H4 (cell line): ENCODE measurements at regions not wholly inside any gene's neighbourhood (a gene's known extent, or its start where the extent isn't known, plus 50 kb on each side); places are given as distances from the start of the nearest gene placed in this dataset.
A peak's percentile ranks its signal among the peaks of the same experiment; 100 is the strongest.
"Not testable (repeated sequence)": the region's sequence is repeated elsewhere in the genome, so short reads cannot be mapped to it uniquely, and the experiment has no call there.

ENCODE experiments used
- DNase-seq: peaks from one replicate; pipeline ENCODE4 v3.0.0-alpha.2; 2015; ENCODE audit warnings: low spot score

GRCh38 chr9:79382458-79382857, 189.3 kb upstream of the TLE4 start:
- DNase-seq: no peak

GRCh38 chr9:79383096-79383495, 188.7 kb upstream of the TLE4 start:
- no peak for DNase-seq

GRCh38 chr9:79384091-79384490, 187.7 kb upstream of the TLE4 start:
- DNase-seq: no peak

GRCh38 chr9:79384501-79384900, 187.3 kb upstream of the TLE4 start:
- no peak for DNase-seq

GRCh38 chr9:79387101-79387835, 184.5 kb upstream of the TLE4 start:
- DNase-seq: no peak

GRCh38 chr9:79390077-79390698, 181.6 kb upstream of the TLE4 start:
- DNase-seq: peak; percentile 12

- DNase-seq: no peak
Measured at GRCh38 chr9:79390781-79391770, 180.7 kb upstream of the TLE4 start.

GRCh38 chr9:79395228-79395627, 176.5 kb upstream of the TLE4 start:
- DNase-seq: no peak

- DNase-seq: no peak
Measured at GRCh38 chr9:79395755-79396154, 176.0 kb upstream of the TLE4 start.

GRCh38 chr9:79396168-79396567, 175.6 kb upstream of the TLE4 start:
- DNase-seq: no peak

- no peak for DNase-seq
Measured at GRCh38 chr9:79403495-79403894, 168.3 kb upstream of the TLE4 start.

- DNase-seq: no peak
Measured at GRCh38 chr9:79408200-79408599, 163.6 kb upstream of the TLE4 start.

GRCh38 chr9:79408617-79409016, 163.1 kb upstream of the TLE4 start:
- no peak for DNase-seq

GRCh38 chr9:79409182-79409823, 162.5 kb upstream of the TLE4 start:
- DNase-seq: no peak

GRCh38 chr9:79425840-79426239, 145.9 kb upstream of the TLE4 start:
- DNase-seq: no peak

- no peak for DNase-seq
Measured at GRCh38 chr9:79428422-79428821, 143.3 kb upstream of the TLE4 start.

GRCh38 chr9:79430619-79431018, 141.1 kb upstream of the TLE4 start:
- no peak for DNase-seq

GRCh38 chr9:79431019-79431679, 140.6 kb upstream of the TLE4 start:
- no peak for DNase-seq

- DNase-seq: no peak
Measured at GRCh38 chr9:79432485-79432884, 139.3 kb upstream of the TLE4 start.

- DNase-seq: no peak
Measured at GRCh38 chr9:79433703-79434102, 138.1 kb upstream of the TLE4 start.

GRCh38 chr9:79439221-79439620, 132.5 kb upstream of the TLE4 start:
- DNase-seq: not testable (repeated sequence)
